ENCODE measurements at regions not wholly inside any gene's neighbourhood (a gene's known extent, or its start where the extent isn't known, plus 50 kb on each side); places are given as distances from the start of the nearest gene placed in this dataset.

GRCh38 chr3:194905696-194906095, 220.0 kb downstream of the FAM43A start:
- H3K4me3 ChIP-seq (ENCODE audit: control insufficient read depth, low read depth, low read length): no peak overlapping the region
- no peak for DNase-seq (ENCODE audit: low read depth)
- no peak for TF ChIP-seq CTCF (IDR thresholded peaks at IDR 0.05; ENCODE audit: control insufficient read depth, insufficient read depth, low read depth, low read length, missing control alignments)

- no peak for DNase-seq (ENCODE audit: low read depth)
- no peak overlapping the region for H3K4me3 ChIP-seq (ENCODE audit: control insufficient read depth, low read depth, low read length)
- TF ChIP-seq CTCF (IDR thresholded peaks at IDR 0.05; ENCODE audit: control insufficient read depth, insufficient read depth, low read depth, low read length, missing control alignments): no peak
These were observed 220.5 kb downstream of the FAM43A start for GRCh38 chr3:194906229-194906629.

DNA sequence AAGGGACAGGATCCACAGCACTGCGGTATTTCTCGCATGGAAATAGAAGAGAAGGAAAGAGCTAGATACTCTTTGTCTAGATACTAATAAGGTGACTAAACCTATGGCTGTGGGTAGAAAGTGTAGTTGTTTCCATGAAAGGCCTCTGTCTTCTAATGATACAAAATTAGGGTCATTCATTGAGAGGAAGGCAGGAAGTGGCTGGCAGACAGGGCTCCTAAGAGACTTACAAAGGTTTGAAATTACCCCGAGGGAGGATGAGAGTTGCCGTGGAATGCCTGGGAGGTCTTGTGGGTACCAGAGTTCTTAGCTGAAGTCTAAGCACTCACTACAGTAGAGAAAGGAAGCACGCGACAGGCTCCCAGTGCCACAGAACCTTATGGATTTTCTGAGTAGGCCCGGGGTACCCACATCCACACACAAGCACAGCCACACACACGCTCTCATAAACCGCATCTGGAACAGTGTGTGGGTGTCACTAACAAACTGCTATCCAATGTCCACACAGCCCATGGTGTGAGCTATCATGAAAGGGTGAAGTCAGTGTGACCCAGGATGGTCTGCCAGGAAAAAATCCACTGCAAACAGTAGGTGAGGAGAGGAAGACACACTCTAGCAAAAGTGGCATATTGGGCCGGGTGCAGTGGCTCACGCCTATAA, 221.4 kb downstream of the FAM43A start:
- TF ChIP-seq CTCF (IDR thresholded peaks at IDR 0.05; ENCODE audit: control insufficient read depth, insufficient read depth, low read depth, low read length, missing control alignments): no peak
- no peak overlapping the region for H3K4me3 ChIP-seq (ENCODE audit: control insufficient read depth, low read depth, low read length)
- DNase-seq (ENCODE audit: low read depth): no peak

DNA sequence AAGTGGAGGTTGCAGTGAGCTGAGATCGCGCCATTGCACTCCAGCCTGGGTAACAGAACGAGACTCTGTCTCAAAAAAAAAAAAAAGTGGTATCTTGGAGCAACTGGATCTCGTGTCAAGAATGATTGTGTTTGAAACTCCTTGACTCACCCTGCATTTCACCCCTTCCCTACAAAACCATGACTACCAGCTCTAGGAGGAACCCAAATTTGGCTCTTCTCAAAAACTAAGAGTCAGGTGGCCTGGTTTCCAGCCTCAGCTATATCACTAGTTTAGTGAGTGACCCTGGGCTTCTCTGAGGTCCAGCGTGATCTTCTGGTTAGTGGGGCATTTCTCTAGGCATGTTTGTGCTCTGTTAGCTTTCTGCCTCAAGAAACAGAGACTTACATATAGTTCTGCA, 222.1 kb downstream of the FAM43A start:
- TF ChIP-seq CTCF (IDR thresholded peaks at IDR 0.05; ENCODE audit: control insufficient read depth, insufficient read depth, low read depth, low read length, missing control alignments): no peak
- no peak overlapping the region for H3K4me3 ChIP-seq (ENCODE audit: control insufficient read depth, low read depth, low read length)
- no peak for DNase-seq (ENCODE audit: low read depth)

DNA sequence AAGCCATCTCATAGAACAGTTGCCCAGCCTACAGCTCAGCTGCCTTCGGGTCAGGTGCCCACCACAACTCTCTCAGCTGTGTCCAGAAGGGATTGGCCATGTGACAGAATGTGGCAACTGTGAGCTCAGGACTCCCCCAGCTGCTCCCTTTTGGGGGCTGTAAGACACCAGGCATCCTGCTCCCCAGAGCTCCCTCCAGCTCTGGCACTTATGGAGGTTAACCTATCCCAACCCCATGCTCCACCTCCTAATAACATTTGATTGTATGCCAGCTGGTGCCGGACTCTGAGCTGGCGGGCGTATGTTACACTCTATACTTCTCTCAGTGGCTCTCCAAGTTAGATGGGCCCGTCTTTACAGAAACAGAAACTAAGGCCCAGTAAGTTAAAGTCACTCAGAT, 222.8 kb downstream of the FAM43A start:
- no peak overlapping the region for H3K4me3 ChIP-seq (ENCODE audit: control insufficient read depth, low read depth, low read length)
- TF ChIP-seq CTCF (IDR thresholded peaks at IDR 0.05; ENCODE audit: control insufficient read depth, insufficient read depth, low read depth, low read length, missing control alignments): no peak
- no peak for DNase-seq (ENCODE audit: low read depth)

GRCh38 chr3:194908972-194909371, 223.3 kb downstream of the FAM43A start:
- no peak overlapping the region for H3K4me3 ChIP-seq (ENCODE audit: control insufficient read depth, low read depth, low read length)
- DNase-seq (ENCODE audit: low read depth): no peak
- no peak for TF ChIP-seq CTCF (IDR thresholded peaks at IDR 0.05; ENCODE audit: control insufficient read depth, insufficient read depth, low read depth, low read length, missing control alignments)

All from AG09309 (cell line).